HG03558 (cell line): ENCODE measurements at regions not wholly inside any gene's neighbourhood (a gene's known extent, or its start where the extent isn't known, plus 50 kb on each side); places are given as distances from the start of the nearest gene placed in this dataset.
"Not testable (repeated sequence)": the region's sequence is repeated elsewhere in the genome, so short reads cannot be mapped to it uniquely, and the experiment has no call there.

Experiments
- ATAC-seq: cut with Tn5 transposase; IDR thresholded peaks from one replicate; pipeline ENCODE4 v1.9.1; 2021; ENCODE audit warnings: moderate number of reproducible peaks; ENCODE audit not compliant: unreplicated experiment; ENCODE audit errors: extremely low read depth

- no peak for ATAC-seq
Measured at GRCh38 chr9:102941868-102942267, 53.3 kb upstream of the CYLC2 start.

- ATAC-seq: no peak
Measured at GRCh38 chr9:102922526-102922925, 72.6 kb upstream of the CYLC2 start.

GRCh38 chr9:102911185-102911584 lies 83.9 kb upstream of the CYLC2 start:
- no peak for ATAC-seq

- ATAC-seq: not testable (repeated sequence)
Measured at GRCh38 chr9:102905795-102906194, 89.3 kb upstream of the CYLC2 start.

GRCh38 chr9:102892025-102892424 lies 103.1 kb upstream of the CYLC2 start:
- no peak for ATAC-seq

- not testable (repeated sequence) for ATAC-seq
Measured at GRCh38 chr9:102888747-102889146, 106.4 kb upstream of the CYLC2 start.

GRCh38 chr9:102875687-102876086 lies 119.4 kb upstream of the CYLC2 start:
- no peak for ATAC-seq

GRCh38 chr9:102867488-102867887 lies 127.6 kb upstream of the CYLC2 start:
- ATAC-seq: no peak

- ATAC-seq: no peak
Measured at GRCh38 chr9:102862478-102862877, 132.7 kb upstream of the CYLC2 start.

- ATAC-seq: no peak
Measured at GRCh38 chr9:102855641-102856040, 139.5 kb upstream of the CYLC2 start.

- ATAC-seq: no peak
Measured at GRCh38 chr9:102845827-102846371, 149.2 kb upstream of the CYLC2 start.

GRCh38 chr9:102844716-102845115 lies 150.4 kb upstream of the CYLC2 start:
- ATAC-seq: no peak

GRCh38 chr9:102842423-102842822 lies 152.7 kb upstream of the CYLC2 start:
- no peak for ATAC-seq

GRCh38 chr9:102841376-102841775 lies 153.8 kb upstream of the CYLC2 start:
- ATAC-seq: no peak

GRCh38 chr9:102840335-102840734 lies 154.8 kb upstream of the CYLC2 start:
- no peak for ATAC-seq

GRCh38 chr9:102832814-102833213 lies 162.3 kb upstream of the CYLC2 start:
- no peak for ATAC-seq

- ATAC-seq: no peak
Measured at GRCh38 chr9:102796244-102796643, 198.9 kb upstream of the CYLC2 start.

- no peak for ATAC-seq
Measured at GRCh38 chr9:102795532-102795931, 199.6 kb upstream of the CYLC2 start.

- no peak for ATAC-seq
Measured at GRCh38 chr9:102779356-102779755, 215.8 kb upstream of the CYLC2 start.

- no peak for ATAC-seq
Measured at GRCh38 chr9:102778746-102779145, 216.4 kb upstream of the CYLC2 start.

- ATAC-seq: no peak
Measured at GRCh38 chr9:102770704-102771103, 224.4 kb upstream of the CYLC2 start.

GRCh38 chr9:102769307-102769706 lies 225.8 kb upstream of the CYLC2 start:
- ATAC-seq: no peak

GRCh38 chr9:102768002-102768401 lies 227.1 kb upstream of the CYLC2 start:
- ATAC-seq: no peak
